ENCODE measurements at regions not wholly inside any gene's neighbourhood (a gene's known extent, or its start where the extent isn't known, plus 50 kb on each side); places are given as distances from the start of the nearest gene placed in this dataset.

DNA sequence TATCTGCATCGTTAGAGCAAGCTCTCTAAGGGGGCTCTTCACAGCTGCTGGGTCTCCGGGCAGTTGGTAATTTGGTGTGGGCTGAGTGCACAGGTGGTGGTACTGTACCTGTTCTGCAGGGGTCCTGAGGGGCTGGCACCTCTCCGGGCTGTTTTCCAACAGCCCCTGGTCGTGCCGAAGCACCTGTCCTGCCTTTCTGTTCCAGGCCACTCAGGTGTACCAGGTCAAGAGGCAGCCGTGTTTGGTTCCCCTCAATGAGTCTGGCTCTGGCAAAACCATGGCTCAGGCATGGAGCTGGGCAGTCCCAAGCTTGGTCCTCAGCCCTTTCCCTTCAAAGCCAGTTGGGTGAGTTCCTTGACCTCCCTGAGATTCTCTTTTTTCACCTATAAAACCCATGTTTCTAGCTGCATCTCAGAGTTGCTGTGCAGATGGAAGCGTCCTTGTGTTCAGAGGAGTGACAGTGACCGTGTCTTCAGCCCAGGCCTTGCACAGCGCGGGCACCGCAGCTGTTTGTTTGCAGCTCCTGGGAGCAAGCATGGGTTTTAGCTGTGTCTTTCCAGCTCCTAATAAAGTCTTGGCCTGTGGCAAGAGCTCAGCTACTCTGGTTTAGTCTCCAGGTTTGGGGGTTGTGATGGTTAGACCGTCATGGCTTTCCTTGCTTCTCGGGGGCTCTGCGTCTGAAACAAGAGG, 110.9 kb downstream of the GLI2 start:
- POLR2A ChIA-PET (ENCODE audit: unreplicated experiment), result no interaction called here
- Histone ChIP-seq H3K27me3 (ENCODE audit: insufficient read depth, low read depth) (peaks cover 14% of the 10 kb centered on the region; the same call in 1 of the 2 replicates), H4K20me1 (ENCODE audit: insufficient read depth) (no peaks in the 10 kb centered on the region), H3K9me3 (ENCODE audit: insufficient read depth, low read depth) (0 out of 2 replicates have a peak, but pooled peaks cover 5% of the 10 kb centered on the region), H3K9me2 (ENCODE audit: insufficient read depth) (no peaks in the 10 kb centered on the region), H2AFZ (no peak overlapping the region), H3K4me2 (no peak overlapping the region), H3F3A (ENCODE audit: insufficient read depth, low read depth) (no peaks in the 10 kb centered on the region), H3K27ac (no peak overlapping the region), H3K4me1 (replicated peaks; ENCODE audit: insufficient read depth) (no peaks in the 10 kb centered on the region), H3K4me3 (no peak overlapping the region), H3K36me3 (ENCODE audit: low read depth) (no peaks in the 10 kb centered on the region), H3K79me2 (ENCODE audit: low read depth) (no peaks in the 10 kb centered on the region)
- CTCF ChIA-PET, result no interaction called here
- no TSS peak for BruUV-seq (replicated peaks)
- TF ChIP-seq, protein P1, sequence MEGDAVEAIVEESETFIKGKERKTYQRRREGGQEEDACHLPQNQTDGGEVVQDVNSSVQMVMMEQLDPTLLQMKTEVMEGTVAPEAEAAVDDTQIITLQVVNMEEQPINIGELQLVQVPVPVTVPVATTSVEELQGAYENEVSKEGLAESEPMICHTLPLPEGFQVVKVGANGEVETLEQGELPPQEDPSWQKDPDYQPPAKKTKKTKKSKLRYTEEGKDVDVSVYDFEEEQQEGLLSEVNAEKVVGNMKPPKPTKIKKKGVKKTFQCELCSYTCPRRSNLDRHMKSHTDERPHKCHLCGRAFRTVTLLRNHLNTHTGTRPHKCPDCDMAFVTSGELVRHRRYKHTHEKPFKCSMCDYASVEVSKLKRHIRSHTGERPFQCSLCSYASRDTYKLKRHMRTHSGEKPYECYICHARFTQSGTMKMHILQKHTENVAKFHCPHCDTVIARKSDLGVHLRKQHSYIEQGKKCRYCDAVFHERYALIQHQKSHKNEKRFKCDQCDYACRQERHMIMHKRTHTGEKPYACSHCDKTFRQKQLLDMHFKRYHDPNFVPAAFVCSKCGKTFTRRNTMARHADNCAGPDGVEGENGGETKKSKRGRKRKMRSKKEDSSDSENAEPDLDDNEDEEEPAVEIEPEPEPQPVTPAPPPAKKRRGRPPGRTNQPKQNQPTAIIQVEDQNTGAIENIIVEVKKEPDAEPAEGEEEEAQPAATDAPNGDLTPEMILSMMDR (conservative IDR thresholded peaks at IDR 0.05), result no peak
- no peak for TF ChIP-seq EZH2 (IDR thresholded peaks at IDR 0.05; ENCODE audit: low read depth)
- no peak for DNase-seq
- intact Hi-C loops (cut with micrococcal nuclease; ENCODE audit: unreplicated experiment), result no loop called here

DNA sequence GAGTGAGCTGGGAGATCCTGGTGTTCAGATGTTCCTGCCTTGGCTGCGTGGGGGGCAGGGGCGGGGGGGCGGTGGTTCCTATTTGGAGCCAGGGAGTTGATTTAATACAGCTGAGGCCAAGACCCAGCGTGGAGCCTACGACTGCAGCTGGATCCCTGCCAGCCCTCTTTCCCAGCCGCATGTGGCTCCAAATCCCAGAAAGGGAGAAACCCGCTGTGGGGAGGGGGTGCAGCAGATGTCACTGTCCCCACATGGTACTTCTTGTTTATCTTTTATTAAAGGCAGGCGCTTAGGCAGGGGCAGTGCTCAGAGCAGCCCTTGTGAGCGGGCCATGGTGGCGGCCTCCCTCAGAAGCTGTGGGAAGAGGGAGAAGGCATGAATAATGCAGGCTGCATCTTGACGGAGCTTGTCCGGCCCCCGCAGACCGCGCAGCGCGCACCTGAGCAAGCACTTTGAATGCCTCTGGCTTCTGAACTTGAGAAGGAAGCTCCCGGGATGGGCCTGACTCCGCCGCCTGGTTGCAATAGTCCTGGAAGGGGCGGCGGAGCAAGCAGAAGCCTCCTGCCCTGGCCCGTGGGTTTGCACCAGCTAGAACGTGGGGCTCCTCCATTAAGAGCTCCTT, 112.1 kb downstream of the GLI2 start:
- 0 out of 2 replicates have a peak, but pooled peaks cover 5% of the 10 kb centered on the region for H3K9me3 ChIP-seq (ENCODE audit: insufficient read depth, low read depth)
- H3K4me3 ChIP-seq, result no peak overlapping the region
- DNase-seq, result no peak
- no peaks in the 10 kb centered on the region for H3K9me2 ChIP-seq (ENCODE audit: insufficient read depth)
- no peaks in the 10 kb centered on the region for H4K20me1 ChIP-seq (ENCODE audit: insufficient read depth)
- no peaks in the 10 kb centered on the region for H3K4me1 ChIP-seq (replicated peaks; ENCODE audit: insufficient read depth)
- intact Hi-C loops (cut with micrococcal nuclease; ENCODE audit: unreplicated experiment), result no loop called here
- no peak overlapping the region for H2AFZ ChIP-seq
- H3F3A ChIP-seq (ENCODE audit: insufficient read depth, low read depth), result no peaks in the 10 kb centered on the region
- H3K36me3 ChIP-seq (ENCODE audit: low read depth), result no peaks in the 10 kb centered on the region
- BruUV-seq (replicated peaks), result no TSS peak
- H3K27me3 ChIP-seq (ENCODE audit: insufficient read depth, low read depth), result peaks cover 14% of the 10 kb centered on the region; the same call in 1 of the 2 replicates
- POLR2A ChIA-PET (ENCODE audit: unreplicated experiment), result no interaction called here
- CTCF ChIA-PET, result no interaction called here
- TF ChIP-seq EZH2 (IDR thresholded peaks at IDR 0.05; ENCODE audit: low read depth), result no peak
- TF ChIP-seq, protein P1 (conservative IDR thresholded peaks at IDR 0.05), result no peak
- H3K4me2 ChIP-seq, result no peak overlapping the region
- no peaks in the 10 kb centered on the region for H3K79me2 ChIP-seq (ENCODE audit: low read depth)
- no peak overlapping the region for H3K27ac ChIP-seq

DNA sequence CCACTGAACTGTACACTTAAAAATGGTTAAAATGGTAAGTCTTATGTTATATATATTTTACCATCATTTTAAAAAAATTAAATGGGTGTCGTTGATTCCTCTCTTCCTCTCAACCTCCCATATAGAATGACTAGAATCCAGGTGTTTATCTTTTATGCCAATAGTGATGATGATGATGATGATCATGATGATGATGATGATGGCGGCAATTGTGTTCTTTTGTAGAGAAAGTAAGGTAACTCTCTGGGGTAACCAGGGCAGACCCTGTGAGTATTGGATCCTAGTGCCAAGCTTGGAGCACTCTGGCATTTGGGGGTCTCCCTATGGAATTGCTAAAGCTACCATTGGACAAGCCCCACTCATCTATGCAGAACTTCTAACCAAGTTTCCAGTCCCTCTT, 113.6 kb downstream of the GLI2 start:
- no peak overlapping the region for H3K4me3 ChIP-seq
- ChIA-PET CTCF (no interaction called here), POLR2A (ENCODE audit: unreplicated experiment) (no interaction called here)
- H3K9me2 ChIP-seq (ENCODE audit: insufficient read depth), result no peaks in the 10 kb centered on the region
- intact Hi-C loops (cut with micrococcal nuclease; ENCODE audit: unreplicated experiment), result no loop called here
- H3K9me3 ChIP-seq (ENCODE audit: insufficient read depth, low read depth), result 0 out of 2 replicates have a peak, but pooled peaks cover 5% of the 10 kb centered on the region
- H3K27ac ChIP-seq, result no peak overlapping the region
- H3K27me3 ChIP-seq (ENCODE audit: insufficient read depth, low read depth), result peaks cover 14% of the 10 kb centered on the region; the same call in 1 of the 2 replicates
- H3K79me2 ChIP-seq (ENCODE audit: low read depth), result no peaks in the 10 kb centered on the region
- H3K4me1 ChIP-seq (replicated peaks; ENCODE audit: insufficient read depth), result no peaks in the 10 kb centered on the region
- H3F3A ChIP-seq (ENCODE audit: insufficient read depth, low read depth), result no peaks in the 10 kb centered on the region
- no peak overlapping the region for H2AFZ ChIP-seq
- H3K4me2 ChIP-seq, result no peak overlapping the region
- BruUV-seq (replicated peaks), result no TSS peak
- H4K20me1 ChIP-seq (ENCODE audit: insufficient read depth), result no peaks in the 10 kb centered on the region
- TF ChIP-seq, protein P1 (conservative IDR thresholded peaks at IDR 0.05), result no peak
- no peak for TF ChIP-seq EZH2 (IDR thresholded peaks at IDR 0.05; ENCODE audit: low read depth)
- DNase-seq, result no peak
- H3K36me3 ChIP-seq (ENCODE audit: low read depth), result no peaks in the 10 kb centered on the region
